ENCODE measurements at regions not wholly inside any gene's neighbourhood (a gene's known extent, or its start where the extent isn't known, plus 50 kb on each side); places are given as distances from the start of the nearest gene placed in this dataset.

- TF ChIP-seq, protein P1, sequence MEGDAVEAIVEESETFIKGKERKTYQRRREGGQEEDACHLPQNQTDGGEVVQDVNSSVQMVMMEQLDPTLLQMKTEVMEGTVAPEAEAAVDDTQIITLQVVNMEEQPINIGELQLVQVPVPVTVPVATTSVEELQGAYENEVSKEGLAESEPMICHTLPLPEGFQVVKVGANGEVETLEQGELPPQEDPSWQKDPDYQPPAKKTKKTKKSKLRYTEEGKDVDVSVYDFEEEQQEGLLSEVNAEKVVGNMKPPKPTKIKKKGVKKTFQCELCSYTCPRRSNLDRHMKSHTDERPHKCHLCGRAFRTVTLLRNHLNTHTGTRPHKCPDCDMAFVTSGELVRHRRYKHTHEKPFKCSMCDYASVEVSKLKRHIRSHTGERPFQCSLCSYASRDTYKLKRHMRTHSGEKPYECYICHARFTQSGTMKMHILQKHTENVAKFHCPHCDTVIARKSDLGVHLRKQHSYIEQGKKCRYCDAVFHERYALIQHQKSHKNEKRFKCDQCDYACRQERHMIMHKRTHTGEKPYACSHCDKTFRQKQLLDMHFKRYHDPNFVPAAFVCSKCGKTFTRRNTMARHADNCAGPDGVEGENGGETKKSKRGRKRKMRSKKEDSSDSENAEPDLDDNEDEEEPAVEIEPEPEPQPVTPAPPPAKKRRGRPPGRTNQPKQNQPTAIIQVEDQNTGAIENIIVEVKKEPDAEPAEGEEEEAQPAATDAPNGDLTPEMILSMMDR (conservative IDR thresholded peaks at IDR 0.05; ENCODE audit: low read length): no peak
- no peak for TF ChIP-seq EZH2phosphoT487 (IDR thresholded peaks at IDR 0.05; ENCODE audit: borderline replicate concordance, low read depth, low read length)
Observed at GRCh38 chr1:219560856-219561255, 52.0 kb downstream of the ZC3H11B start.
